Trophoblast cell (in vitro differentiated cells and primary cell): ENCODE measurements at regions not wholly inside any gene's neighbourhood (a gene's known extent, or its start where the extent isn't known, plus 50 kb on each side); places are given as distances from the start of the nearest gene placed in this dataset.

Experiments
- DNase-seq, 2 donors: peaks; one replicate each; pipeline ENCODE4 v3.0.0-alpha.2; 2016
- H2AFZ ChIP-seq: 2 replicates; pipeline ENCODE4 v1.6.1; 2013; ENCODE audit warnings: low read length, moderate library complexity, mild to moderate bottlenecking; ENCODE audit not compliant: insufficient read depth, poor library complexity
- H2AK5ac ChIP-seq: 2 replicates; pipeline ENCODE4 v1.6.1; 2013; ENCODE audit warnings: mild to moderate bottlenecking, low read length
- H2BK120ac ChIP-seq: 2 replicates; pipeline ENCODE4 v1.6.1; 2013; ENCODE audit warnings: low read length, mild to moderate bottlenecking, moderate library complexity; ENCODE audit not compliant: insufficient read depth, poor library complexity
- H2BK12ac ChIP-seq: 2 replicates; pipeline ENCODE4 v1.6.1; 2013; ENCODE audit warnings: mild to moderate bottlenecking, low read length, moderate library complexity
- H2BK5ac ChIP-seq: 2 replicates; pipeline ENCODE4 v1.6.1; 2013; ENCODE audit warnings: low read length, low read depth, moderate library complexity, mild to moderate bottlenecking; ENCODE audit not compliant: poor library complexity
- H3K14ac ChIP-seq: 2 replicates; pipeline ENCODE4 v1.6.1; 2013; ENCODE audit warnings: mild to moderate bottlenecking, low read length
- H3K18ac ChIP-seq: 2 replicates; pipeline ENCODE4 v1.6.1; 2013; ENCODE audit warnings: mild to moderate bottlenecking, low read length
- H3K23ac ChIP-seq: 2 replicates; pipeline ENCODE4 v1.6.1; 2013; ENCODE audit warnings: low read length
- H3K27ac ChIP-seq: 2 replicates; pipeline ENCODE4 v1.5.1; 2013; ENCODE audit warnings: low read depth, mild to moderate bottlenecking, inconsistent platforms, low read length, moderate library complexity
- H3K27me3 ChIP-seq: 2 replicates; pipeline ENCODE4 v1.6.1; 2013; ENCODE audit warnings: inconsistent platforms, mild to moderate bottlenecking, low read length, moderate library complexity; ENCODE audit not compliant: insufficient read depth
- H3K36me3 ChIP-seq, 2 experiments: 1 replicate in 1 of 2; 2 replicates in 1 of 2; pipeline ENCODE4 v1.6.1; 2013; ENCODE audit warnings: low read length in 2 of 2, mild to moderate bottlenecking in 2 of 2, moderate library complexity in 1 of 2; ENCODE audit not compliant: insufficient read depth in 2 of 2, control insufficient read depth in 1 of 2
- H3K4ac ChIP-seq: 2 replicates; pipeline ENCODE4 v1.6.1; 2013; ENCODE audit warnings: low read depth, mild to moderate bottlenecking, low read length, moderate library complexity
- H3K4me1 ChIP-seq, 2 experiments: 1 replicate in 1 of 2; 2 replicates in 1 of 2; pipeline ENCODE4 v1.6.1; 2013; ENCODE audit warnings: low read length in 2 of 2, mild to moderate bottlenecking in 2 of 2, moderate library complexity in 1 of 2; ENCODE audit not compliant: insufficient read depth in 2 of 2, control insufficient read depth in 1 of 2
- H3K4me2 ChIP-seq: 2 replicates; pipeline ENCODE4 v1.6.1; 2013; ENCODE audit warnings: inconsistent platforms, mild to moderate bottlenecking, low read length, moderate library complexity
- H3K4me3 ChIP-seq: 2 replicates; pipeline ENCODE4 v1.5.1; 2013; ENCODE audit warnings: mild to moderate bottlenecking, low read depth, low read length, inconsistent platforms
- H3K79me1 ChIP-seq: one replicate; pipeline ENCODE4 v1.6.1; 2013; ENCODE audit warnings: low read length
- H3K79me2 ChIP-seq: 2 replicates; pipeline ENCODE4 v1.6.1; 2013; ENCODE audit warnings: low read length, mild to moderate bottlenecking; ENCODE audit not compliant: control insufficient read depth, insufficient read depth, poor library complexity
- H3K9ac ChIP-seq: 2 replicates; pipeline ENCODE4 v1.6.1; 2013; ENCODE audit warnings: mild to moderate bottlenecking, low read length
- H3K9me3 ChIP-seq: 2 replicates; pipeline ENCODE4 v1.6.1; 2013; ENCODE audit warnings: low read depth, mild to moderate bottlenecking, control low read depth, inconsistent platforms, low read length; ENCODE audit not compliant: insufficient read depth
- H4K12ac ChIP-seq: 2 replicates; pipeline ENCODE4 v1.6.1; 2013; ENCODE audit warnings: low read depth, mild to moderate bottlenecking, low read length, moderate library complexity
- H4K8ac ChIP-seq: 2 replicates; pipeline ENCODE4 v1.6.1; 2013; ENCODE audit warnings: low read depth, mild to moderate bottlenecking, low read length, moderate library complexity
- H4K91ac ChIP-seq: one replicate; pipeline ENCODE4 v1.6.1; 2013; ENCODE audit warnings: low read depth, mild to moderate bottlenecking, low read length, moderate library complexity
- WGBS: extraction: QIAGEN DNeasy Blood & Tissue Kit; methylation state at CpG from one replicate; pipeline ENCODE4 v1.1.7; 2013; ENCODE audit warnings: missing lambda C conversion rate; ENCODE audit not compliant: insufficient read length, insufficient coverage; ENCODE audit errors: extremely low coverage; 5-methylcytosine and 5-hydroxymethylcytosine counted together

- H3K79me2 ChIP-seq, result no peaks in the 10 kb centered on the region
- no CpG with 5 or more reads among the region's 1 CpG for WGBS
- H3K36me3 ChIP-seq, result no peaks in the 10 kb centered on the region
- no peak overlapping the region for H4K12ac ChIP-seq
- no peak overlapping the region for H3K18ac ChIP-seq
- H3K27me3 ChIP-seq, result no peaks in the 10 kb centered on the region
- no peak overlapping the region for H3K4ac ChIP-seq
- no peak overlapping the region for H3K23ac ChIP-seq
- H3K9ac ChIP-seq, result no peak overlapping the region
- H3K4me3 ChIP-seq, result no peak overlapping the region
- H3K14ac ChIP-seq, result no peak overlapping the region
- no peak overlapping the region for H3K4me2 ChIP-seq
- H4K8ac ChIP-seq, result no peak overlapping the region
- no peak for DNase-seq
- H2BK120ac ChIP-seq, result no peak overlapping the region
- H3K9me3 ChIP-seq, result peaks cover 5% of the 10 kb centered on the region
- H3K4me1 ChIP-seq, result no peaks in the 10 kb centered on the region
- no peak overlapping the region for H2BK5ac ChIP-seq
- H4K91ac ChIP-seq, result no peak overlapping the region
- H2AK5ac ChIP-seq, result no peak overlapping the region
- no peak overlapping the region for H2BK12ac ChIP-seq
- no peak overlapping the region for H2AFZ ChIP-seq
- H3K27ac ChIP-seq, result no peak overlapping the region
- H3K79me1 ChIP-seq, result no peaks in the 10 kb centered on the region
These were observed 122.4 kb downstream of the BASP1 start for GRCh38 chr5:17339841-17340240.

DNA sequence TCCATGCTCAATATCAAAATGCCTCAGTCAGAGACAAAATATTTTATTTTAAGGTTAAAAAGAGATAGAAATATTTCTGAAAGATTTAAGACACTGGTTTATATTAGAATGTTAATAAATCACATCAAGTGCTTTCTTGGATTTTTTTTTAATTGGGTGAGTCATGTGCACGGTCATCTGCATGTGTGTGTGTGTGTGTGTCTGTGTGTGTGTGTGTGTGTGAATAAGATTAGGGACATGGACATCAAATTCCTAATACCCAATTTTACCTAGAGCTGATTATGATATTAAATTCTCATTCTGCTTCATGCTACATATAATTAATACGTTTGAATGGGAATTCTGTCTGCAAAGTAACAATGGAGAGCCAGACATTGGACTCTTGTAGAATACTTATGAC is 122.9 kb downstream of the BASP1 start:
- no peaks in the 10 kb centered on the region for H3K4me1 ChIP-seq
- no peak overlapping the region for H4K8ac ChIP-seq
- DNase-seq, result no peak
- H2AFZ ChIP-seq, result no peak overlapping the region
- H3K4me2 ChIP-seq, result no peak overlapping the region
- no peak overlapping the region for H3K23ac ChIP-seq
- H3K36me3 ChIP-seq, result no peaks in the 10 kb centered on the region
- no peak overlapping the region for H3K14ac ChIP-seq
- H3K79me1 ChIP-seq, result no peaks in the 10 kb centered on the region
- H3K9ac ChIP-seq, result no peak overlapping the region
- H4K91ac ChIP-seq, result no peak overlapping the region
- H3K27me3 ChIP-seq, result no peaks in the 10 kb centered on the region
- H3K4ac ChIP-seq, result no peak overlapping the region
- H2AK5ac ChIP-seq, result no peak overlapping the region
- no peak overlapping the region for H2BK5ac ChIP-seq
- H2BK12ac ChIP-seq, result no peak overlapping the region
- no peak overlapping the region for H4K12ac ChIP-seq
- H3K9me3 ChIP-seq, result peaks cover 5% of the 10 kb centered on the region
- no CpG with 5 or more reads among the region's 2 CpGs for WGBS
- no peak overlapping the region for H2BK120ac ChIP-seq
- H3K4me3 ChIP-seq, result no peak overlapping the region
- H3K27ac ChIP-seq, result no peak overlapping the region
- H3K79me2 ChIP-seq, result no peaks in the 10 kb centered on the region
- H3K18ac ChIP-seq, result no peak overlapping the region

- H3K27me3 ChIP-seq, result no peaks in the 10 kb centered on the region
- no peak overlapping the region for H3K4ac ChIP-seq
- no peak overlapping the region for H4K8ac ChIP-seq
- H2BK5ac ChIP-seq, result no peak overlapping the region
- peaks cover 5% of the 10 kb centered on the region for H3K9me3 ChIP-seq
- H2BK120ac ChIP-seq, result no peak overlapping the region
- no peak overlapping the region for H3K4me3 ChIP-seq
- no peak overlapping the region for H3K23ac ChIP-seq
- no peak overlapping the region for H2BK12ac ChIP-seq
- no peak overlapping the region for H3K14ac ChIP-seq
- H3K4me1 ChIP-seq, result no peaks in the 10 kb centered on the region
- no peaks in the 10 kb centered on the region for H3K79me1 ChIP-seq
- no peaks in the 10 kb centered on the region for H3K36me3 ChIP-seq
- no peak overlapping the region for H4K91ac ChIP-seq
- no peak overlapping the region for H3K18ac ChIP-seq
- H2AK5ac ChIP-seq, result no peak overlapping the region
- no peak overlapping the region for H4K12ac ChIP-seq
- no peak overlapping the region for H2AFZ ChIP-seq
- no CpG with 5 or more reads among the region's 1 CpG for WGBS
- no peak for DNase-seq
- no peaks in the 10 kb centered on the region for H3K79me2 ChIP-seq
- no peak overlapping the region for H3K9ac ChIP-seq
- H3K27ac ChIP-seq, result no peak overlapping the region
- H3K4me2 ChIP-seq, result no peak overlapping the region
These were observed 123.4 kb downstream of the BASP1 start for GRCh38 chr5:17340819-17341218.

- no peak overlapping the region for H2BK5ac ChIP-seq
These were observed 126.2 kb downstream of the BASP1 start for GRCh38 chr5:17343675-17344074.

More at GRCh38 chr5:17343675-17344074, 126.2 kb downstream of the BASP1 start:
- H2BK12ac ChIP-seq, result no peak overlapping the region
- H3K23ac ChIP-seq, result no peak overlapping the region
- H3K9me3 ChIP-seq, result peaks cover 2% of the 10 kb centered on the region
- peak in 1 of 2 donors; percentile 52 for DNase-seq
- H3K4me3 ChIP-seq, result no peak overlapping the region
- no peak overlapping the region for H3K9ac ChIP-seq
- H4K8ac ChIP-seq, result no peak overlapping the region
- no peak overlapping the region for H2AFZ ChIP-seq
- no peak overlapping the region for H2BK120ac ChIP-seq
- no peaks in the 10 kb centered on the region for H3K79me1 ChIP-seq
- no peak overlapping the region for H3K14ac ChIP-seq
- H4K91ac ChIP-seq, result no peak overlapping the region
- H2AK5ac ChIP-seq, result no peak overlapping the region
- no peak overlapping the region for H3K18ac ChIP-seq
- no peak overlapping the region for H3K27ac ChIP-seq
- WGBS, result no CpG with 5 or more reads among the region's 2 CpGs
- H3K36me3 ChIP-seq, result no peaks in the 10 kb centered on the region
- H3K4me1 ChIP-seq, result no peaks in the 10 kb centered on the region
- H4K12ac ChIP-seq, result no peak overlapping the region
- no peaks in the 10 kb centered on the region for H3K27me3 ChIP-seq
- H3K4me2 ChIP-seq, result no peak overlapping the region
- H3K4ac ChIP-seq, result no peak overlapping the region
- no peaks in the 10 kb centered on the region for H3K79me2 ChIP-seq
